ENCODE measurements at regions not wholly inside any gene's neighbourhood (a gene's known extent, or its start where the extent isn't known, plus 50 kb on each side); places are given as distances from the start of the nearest gene placed in this dataset.
"Not testable (repeated sequence)": the region's sequence is repeated elsewhere in the genome, so short reads cannot be mapped to it uniquely, and the experiment has no call there.

DNA sequence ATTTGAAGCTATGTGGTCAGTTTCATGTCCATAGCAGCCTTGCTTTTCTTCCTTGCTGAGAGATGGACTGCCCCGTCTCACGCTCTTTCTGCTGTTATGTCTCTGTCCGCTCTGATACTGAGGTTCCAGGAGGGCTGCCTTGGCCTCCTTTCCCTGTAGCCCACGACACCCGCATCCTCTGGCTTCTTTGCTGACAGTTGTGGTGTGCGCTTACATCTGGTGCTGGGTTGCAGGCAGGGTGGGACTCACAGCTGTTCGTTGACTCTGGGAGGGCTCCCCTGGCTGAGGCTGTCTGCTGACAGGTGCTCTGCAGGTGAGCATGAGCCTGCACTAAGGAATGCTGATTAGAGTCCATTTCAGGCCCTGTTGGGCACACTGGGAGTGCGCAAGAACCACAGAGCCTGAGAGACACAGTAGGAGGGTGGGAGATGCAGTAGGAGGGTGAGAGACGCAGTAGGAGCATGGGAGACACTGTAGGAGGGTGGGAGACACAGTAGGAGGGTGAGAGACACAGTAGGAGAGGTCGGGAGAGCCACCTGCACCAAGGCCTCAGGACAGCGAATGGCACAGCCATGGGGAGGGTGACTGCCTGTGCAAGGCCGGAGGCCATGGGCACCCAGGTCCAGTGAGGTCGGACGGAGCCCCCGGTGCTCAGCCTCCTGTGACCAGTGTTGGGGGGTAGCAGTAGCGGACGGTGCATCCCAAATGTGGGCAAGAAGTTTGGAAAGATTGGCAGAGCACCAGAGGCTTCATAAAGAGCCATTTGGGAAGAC lies 71.5 kb downstream of the NPIPB11 start:
- H3K27me3 ChIP-seq (ENCODE audit: control insufficient read depth in 1 of 2, insufficient read depth in 2 of 2, low read length in 1 of 2); H3K9me3 ChIP-seq (ENCODE audit: control insufficient read depth, low read length); H3K27ac ChIP-seq (ENCODE audit: low read depth in 1 of 2, low read length in 2 of 2); H3K4me3 ChIP-seq (ENCODE audit: low read length in 2 of 2); DNase-seq; H3K36me3 ChIP-seq (ENCODE audit: control insufficient read depth in 1 of 2, insufficient read depth in 2 of 2, low read length in 1 of 2); ATAC-seq (ENCODE audit: low FRiP score); H3K4me1 ChIP-seq (ENCODE audit: control insufficient read depth in 1 of 2, insufficient read depth in 2 of 2, low read length in 2 of 2); intact Hi-C loops (cut with DNase I): not testable (repeated sequence)
- WGBS, 2 donors, result 89 to 91% methylated on average over 15 to 17 of the region's 17 CpGs

DNA sequence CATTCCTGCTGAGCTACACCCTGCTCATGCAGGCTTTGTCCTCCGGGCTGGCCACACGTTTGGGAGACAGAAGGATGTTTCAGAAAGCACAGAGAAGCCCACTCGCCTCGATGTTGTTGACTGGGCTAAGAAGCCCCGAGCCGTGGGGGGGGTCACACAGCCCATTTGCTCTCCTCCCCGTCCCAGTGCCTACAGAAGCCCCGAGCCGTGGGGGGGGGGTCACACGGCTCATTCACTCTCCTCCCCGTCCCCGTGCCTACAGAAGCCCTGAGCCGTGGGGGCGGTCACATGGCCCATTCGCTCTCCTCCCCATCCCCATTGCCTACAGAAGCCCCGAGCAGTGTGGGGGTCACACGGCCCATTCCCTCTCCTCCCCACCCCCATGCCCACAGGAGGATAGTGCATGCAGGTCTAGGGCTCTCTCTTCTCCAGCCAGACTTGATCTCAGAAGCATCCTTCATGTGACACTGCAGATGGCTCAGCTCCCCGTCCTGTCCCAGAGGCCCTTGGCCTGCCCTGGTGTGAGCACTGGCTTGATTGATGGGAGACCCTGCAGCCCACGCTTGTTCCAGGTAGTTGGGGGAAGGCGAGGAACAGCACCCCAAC lies 72.9 kb downstream of the NPIPB11 start:
- DNase-seq; H3K36me3 ChIP-seq (ENCODE audit: control insufficient read depth in 1 of 2, insufficient read depth in 2 of 2, low read length in 1 of 2); intact Hi-C loops (cut with DNase I); H3K9me3 ChIP-seq (ENCODE audit: control insufficient read depth, low read length); H3K4me1 ChIP-seq (ENCODE audit: control insufficient read depth in 1 of 2, insufficient read depth in 2 of 2, low read length in 2 of 2); H3K4me3 ChIP-seq (ENCODE audit: low read length in 2 of 2); H3K27me3 ChIP-seq (ENCODE audit: control insufficient read depth in 1 of 2, insufficient read depth in 2 of 2, low read length in 1 of 2); H3K27ac ChIP-seq (ENCODE audit: low read depth in 1 of 2, low read length in 2 of 2); ATAC-seq (ENCODE audit: low FRiP score): not testable (repeated sequence)
- 73 to 84% methylated on average over 15 to 20 of the region's 20 CpGs for WGBS, 2 donors

DNA sequence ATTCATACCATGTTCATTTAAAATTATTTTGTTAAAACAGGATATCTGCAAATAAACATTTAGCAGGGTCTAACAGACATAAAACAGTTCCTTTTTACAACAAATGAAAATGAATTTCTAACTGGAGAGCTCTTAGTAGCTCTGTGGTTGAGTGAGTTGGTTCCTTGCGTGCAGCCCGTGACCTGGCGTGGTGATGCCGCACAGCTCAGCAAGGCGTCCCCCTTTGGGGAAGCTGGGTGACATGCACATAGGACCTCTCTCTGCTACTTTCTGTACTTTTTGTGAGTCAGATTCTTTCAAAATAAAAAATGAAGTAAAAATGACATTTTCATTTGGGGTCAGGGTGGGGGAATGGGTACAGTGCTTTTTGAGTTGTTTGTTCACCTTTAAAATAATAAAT lies 75.9 kb downstream of the NPIPB11 start:
- H3K9me3 ChIP-seq (ENCODE audit: control insufficient read depth, low read length); H3K4me3 ChIP-seq (ENCODE audit: low read length in 2 of 2); DNase-seq; ATAC-seq (ENCODE audit: low FRiP score); intact Hi-C loops (cut with DNase I); H3K36me3 ChIP-seq (ENCODE audit: control insufficient read depth in 1 of 2, insufficient read depth in 2 of 2, low read length in 1 of 2); H3K27ac ChIP-seq (ENCODE audit: low read depth in 1 of 2, low read length in 2 of 2); H3K4me1 ChIP-seq (ENCODE audit: control insufficient read depth in 1 of 2, insufficient read depth in 2 of 2, low read length in 2 of 2); H3K27me3 ChIP-seq (ENCODE audit: control insufficient read depth in 1 of 2, insufficient read depth in 2 of 2, low read length in 1 of 2): not testable (repeated sequence)
- WGBS, 2 donors, result 98 to 100% methylated on average over 4 to 5 of the region's 5 CpGs

DNA sequence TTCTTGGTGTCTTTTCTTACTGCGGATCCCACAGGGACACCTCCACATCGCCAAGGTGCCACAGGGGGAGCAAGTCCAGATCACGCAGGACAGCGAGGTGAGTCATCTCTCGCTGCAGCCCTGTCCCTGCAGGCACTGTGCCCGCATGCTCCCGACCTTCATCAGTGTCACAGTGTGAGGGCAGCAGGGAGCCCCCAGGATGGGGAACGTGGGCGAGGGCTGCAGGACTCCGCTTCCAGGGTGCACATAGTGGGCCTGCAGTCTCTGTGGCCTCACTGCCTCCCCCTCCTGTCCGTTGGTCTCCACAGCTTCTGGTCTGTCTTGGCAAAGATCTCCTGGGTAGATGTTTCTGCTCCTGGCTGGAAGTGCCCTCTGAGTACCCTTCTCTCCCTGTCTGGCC lies 78.0 kb downstream of the NPIPB11 start:
- H3K9me3 ChIP-seq (ENCODE audit: control insufficient read depth, low read length); H3K4me3 ChIP-seq (ENCODE audit: low read length in 2 of 2); DNase-seq; intact Hi-C loops (cut with DNase I); H3K36me3 ChIP-seq (ENCODE audit: control insufficient read depth in 1 of 2, insufficient read depth in 2 of 2, low read length in 1 of 2); H3K27ac ChIP-seq (ENCODE audit: low read depth in 1 of 2, low read length in 2 of 2); H3K4me1 ChIP-seq (ENCODE audit: control insufficient read depth in 1 of 2, insufficient read depth in 2 of 2, low read length in 2 of 2); H3K27me3 ChIP-seq (ENCODE audit: control insufficient read depth in 1 of 2, insufficient read depth in 2 of 2, low read length in 1 of 2); ATAC-seq (ENCODE audit: low FRiP score): not testable (repeated sequence)
- WGBS, 2 donors, result 67 to 76% methylated on average over 11 of the region's 11 CpGs

DNA sequence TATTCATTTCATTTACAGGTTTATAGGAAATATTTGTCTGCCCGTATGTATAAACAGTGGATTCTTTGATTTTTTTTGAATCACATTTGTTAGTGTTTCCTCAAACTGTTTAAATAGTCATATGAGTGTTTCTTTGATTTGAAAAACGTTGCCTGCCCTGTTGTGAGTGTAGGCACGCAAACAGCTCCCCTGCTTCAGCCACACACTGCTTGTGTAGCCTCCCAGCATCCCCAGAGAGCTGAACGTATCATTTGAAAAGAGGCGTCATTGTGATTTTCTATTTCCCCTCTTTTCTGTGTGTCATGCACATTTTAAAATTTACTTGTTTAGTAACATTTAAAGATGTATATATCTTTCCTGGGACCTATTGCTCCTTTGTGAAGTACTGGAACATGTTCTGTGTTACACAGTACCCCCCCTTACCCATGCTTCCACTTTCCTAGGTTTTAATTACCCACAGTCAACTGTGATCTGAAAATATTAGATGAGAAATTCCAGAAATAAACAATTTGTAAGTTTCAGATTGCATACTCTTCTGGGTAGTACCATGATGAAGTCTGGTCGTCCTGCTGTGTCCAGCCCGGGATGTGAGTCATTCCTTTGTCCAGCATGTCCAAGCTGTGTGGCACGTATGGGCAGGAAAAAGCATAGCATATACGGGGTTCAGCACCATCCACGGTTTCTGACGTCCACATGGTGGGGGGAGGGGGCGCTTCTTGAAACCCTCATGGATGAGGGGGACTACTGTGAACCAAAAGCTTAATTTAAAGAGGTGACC lies 78.7 kb downstream of the NPIPB11 start:
- DNase-seq; H3K9me3 ChIP-seq (ENCODE audit: control insufficient read depth, low read length); H3K27me3 ChIP-seq (ENCODE audit: control insufficient read depth in 1 of 2, insufficient read depth in 2 of 2, low read length in 1 of 2); intact Hi-C loops (cut with DNase I); H3K4me3 ChIP-seq (ENCODE audit: low read length in 2 of 2); ATAC-seq (ENCODE audit: low FRiP score); H3K36me3 ChIP-seq (ENCODE audit: control insufficient read depth in 1 of 2, insufficient read depth in 2 of 2, low read length in 1 of 2); H3K27ac ChIP-seq (ENCODE audit: low read depth in 1 of 2, low read length in 2 of 2); H3K4me1 ChIP-seq (ENCODE audit: control insufficient read depth in 1 of 2, insufficient read depth in 2 of 2, low read length in 2 of 2): not testable (repeated sequence)
- WGBS, 2 donors, result 54 to 63% methylated on average over 12 of the region's 12 CpGs

DNA sequence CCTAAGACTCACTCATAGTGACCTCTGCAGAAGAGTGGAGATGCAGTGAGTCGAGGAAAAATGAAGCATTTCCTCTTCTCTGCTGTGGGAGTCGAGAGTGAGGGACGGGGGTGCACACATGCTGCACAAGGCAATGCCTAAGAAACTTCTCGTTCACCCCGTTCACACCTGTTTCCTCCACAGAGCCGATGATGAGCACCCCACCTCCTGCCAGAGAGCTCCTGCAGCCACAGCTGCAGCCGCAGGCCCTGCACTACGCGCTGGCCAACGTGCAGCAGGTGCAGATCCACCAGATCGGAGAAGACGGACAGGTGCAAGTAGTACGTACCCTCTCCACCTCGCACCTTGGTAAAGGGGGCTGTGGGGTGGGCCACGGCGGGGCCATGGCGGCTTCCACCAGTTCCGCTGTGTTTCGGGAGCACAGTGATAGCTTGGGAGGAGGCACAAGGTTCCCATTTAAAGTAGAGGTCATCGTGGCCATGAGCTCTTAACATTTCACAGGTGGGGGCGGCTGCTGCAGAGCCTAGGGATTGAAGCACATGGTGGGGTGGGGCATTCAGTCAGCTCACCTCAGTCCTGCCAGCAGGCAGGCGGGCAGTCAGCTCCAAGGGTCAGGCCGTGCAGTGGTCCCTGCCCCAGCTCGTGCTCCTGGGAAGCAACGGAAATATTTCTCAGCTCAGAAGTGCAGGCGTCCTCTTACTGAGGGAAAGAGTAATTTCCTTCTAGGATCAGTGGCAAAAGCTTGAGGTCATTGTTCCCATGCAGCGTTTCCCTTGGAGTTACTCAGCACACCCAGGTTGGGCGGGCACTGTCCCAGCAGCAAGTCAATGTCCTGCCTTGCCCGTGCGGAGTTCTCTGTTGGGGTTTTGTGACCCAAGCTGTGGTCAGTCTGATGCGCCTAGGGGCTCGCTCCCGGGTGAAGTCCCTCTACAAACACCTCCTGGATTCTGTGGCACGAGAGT lies 80.1 kb downstream of the NPIPB11 start:
- intact Hi-C loops (cut with DNase I); H3K27ac ChIP-seq (ENCODE audit: low read depth in 1 of 2, low read length in 2 of 2); DNase-seq; H3K4me3 ChIP-seq (ENCODE audit: low read length in 2 of 2); H3K36me3 ChIP-seq (ENCODE audit: control insufficient read depth in 1 of 2, insufficient read depth in 2 of 2, low read length in 1 of 2); H3K27me3 ChIP-seq (ENCODE audit: control insufficient read depth in 1 of 2, insufficient read depth in 2 of 2, low read length in 1 of 2); ATAC-seq (ENCODE audit: low FRiP score); H3K9me3 ChIP-seq (ENCODE audit: control insufficient read depth, low read length); H3K4me1 ChIP-seq (ENCODE audit: control insufficient read depth in 1 of 2, insufficient read depth in 2 of 2, low read length in 2 of 2): not testable (repeated sequence)
- 82 to 88% methylated on average over 26 to 33 of the region's 34 CpGs for WGBS, 2 donors

DNA sequence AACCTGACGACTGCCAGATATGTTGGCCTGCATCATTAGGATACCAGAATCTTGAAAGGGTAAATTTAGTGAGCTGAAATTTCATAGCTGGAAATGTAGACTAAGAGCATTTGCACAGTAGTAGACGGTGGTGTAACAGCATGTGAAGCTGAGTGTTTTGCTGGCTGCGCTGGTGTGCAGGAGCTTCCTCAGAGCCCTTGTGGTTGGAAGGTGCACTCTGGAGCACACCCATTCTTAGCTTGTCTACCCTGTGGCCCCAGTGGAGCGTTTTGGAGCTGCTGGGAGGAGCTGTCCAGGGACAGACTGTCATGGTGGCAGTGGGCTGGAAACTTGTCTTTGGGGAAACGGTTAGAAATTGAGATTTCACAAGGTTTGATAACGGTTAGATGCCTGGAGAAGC lies 82.8 kb downstream of the NPIPB11 start:
- H3K9me3 ChIP-seq (ENCODE audit: control insufficient read depth, low read length); intact Hi-C loops (cut with DNase I); H3K36me3 ChIP-seq (ENCODE audit: control insufficient read depth in 1 of 2, insufficient read depth in 2 of 2, low read length in 1 of 2); H3K27ac ChIP-seq (ENCODE audit: low read depth in 1 of 2, low read length in 2 of 2); H3K4me1 ChIP-seq (ENCODE audit: control insufficient read depth in 1 of 2, insufficient read depth in 2 of 2, low read length in 2 of 2); DNase-seq; H3K27me3 ChIP-seq (ENCODE audit: control insufficient read depth in 1 of 2, insufficient read depth in 2 of 2, low read length in 1 of 2); ATAC-seq (ENCODE audit: low FRiP score); H3K4me3 ChIP-seq (ENCODE audit: low read length in 2 of 2): not testable (repeated sequence)
- WGBS, 2 donors, result 81 to 87% methylated on average over 6 of the region's 6 CpGs

DNA sequence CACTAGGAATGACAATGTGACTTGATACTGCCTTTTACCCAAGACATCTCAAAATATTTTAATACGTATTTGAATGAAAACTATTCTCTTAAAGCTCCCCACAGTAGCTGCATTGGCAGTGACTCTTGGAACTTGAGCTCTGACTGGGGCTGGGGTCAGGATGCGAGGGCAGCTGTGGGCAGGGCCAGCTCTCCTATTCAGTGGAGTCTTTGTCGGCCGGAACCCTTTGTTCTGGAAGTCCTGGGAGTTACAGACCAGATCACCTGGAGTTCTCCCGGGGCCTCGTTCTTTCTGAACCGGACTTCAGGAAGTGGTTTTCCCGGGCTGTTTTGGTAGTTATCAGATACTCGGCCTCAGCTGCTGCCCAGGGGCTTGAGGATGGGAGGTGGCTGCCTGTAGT lies 84.9 kb downstream of the NPIPB11 start:
- no peaks in the 10 kb centered on the region for H3K36me3 ChIP-seq (ENCODE audit: control insufficient read depth in 1 of 2, insufficient read depth in 2 of 2, low read length in 1 of 2)
- no peak for DNase-seq
- 87 to 93% methylated on average over 9 of the region's 9 CpGs for WGBS, 2 donors
- ATAC-seq (ENCODE audit: low FRiP score), result no peak
- intact Hi-C loops (cut with DNase I), result no loop called here
- H3K9me3 ChIP-seq (ENCODE audit: control insufficient read depth, low read length), result no peaks in the 10 kb centered on the region
- no peaks in the 10 kb centered on the region for H3K4me1 ChIP-seq (ENCODE audit: control insufficient read depth in 1 of 2, insufficient read depth in 2 of 2, low read length in 2 of 2)
- H3K27ac ChIP-seq (ENCODE audit: low read depth in 1 of 2, low read length in 2 of 2), result no peak overlapping the region
- no peak overlapping the region for H3K4me3 ChIP-seq (ENCODE audit: low read length in 2 of 2)
- H3K27me3 ChIP-seq (ENCODE audit: control insufficient read depth in 1 of 2, insufficient read depth in 2 of 2, low read length in 1 of 2), result no peaks in the 10 kb centered on the region

Measured in aorta (tissue), 5 donors.